ENCODE measurements at regions not wholly inside any gene's neighbourhood (a gene's known extent, or its start where the extent isn't known, plus 50 kb on each side); places are given as distances from the start of the nearest gene placed in this dataset.
"Not testable (repeated sequence)": the region's sequence is repeated elsewhere in the genome, so short reads cannot be mapped to it uniquely, and the experiment has no call there.

GRCh38 chr4:95898226-95898625 is 58.3 kb downstream of the PDHA2 start:
- no peak for DNase-seq

DNA sequence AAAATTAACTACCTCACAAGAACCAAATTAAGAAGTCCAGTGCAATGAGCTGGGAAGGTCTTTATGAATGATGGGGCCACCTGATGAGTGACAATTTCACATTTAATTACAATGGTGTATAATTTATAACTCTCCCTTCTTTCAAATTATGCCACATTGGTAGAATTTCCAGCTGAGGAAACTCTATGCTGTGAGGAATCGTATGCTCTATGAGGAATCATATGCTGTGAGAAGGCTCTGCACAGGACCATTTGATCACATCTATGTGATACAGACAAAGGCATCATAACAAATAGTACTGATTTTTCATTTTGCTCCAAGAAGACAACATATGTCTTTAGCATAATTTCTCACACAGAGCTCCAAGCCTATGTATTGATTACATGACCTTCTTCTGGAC is 69.3 kb downstream of the PDHA2 start:
- no peak for DNase-seq

GRCh38 chr4:95910749-95911148 is 70.9 kb downstream of the PDHA2 start:
- no peak for DNase-seq

- DNase-seq, result no peak
Measured at GRCh38 chr4:95921470-95921869, 81.6 kb downstream of the PDHA2 start.

- DNase-seq, result no peak
Measured at GRCh38 chr4:95929448-95930064, 89.7 kb downstream of the PDHA2 start.

- DNase-seq, result no peak
Measured at GRCh38 chr4:95939141-95939540, 99.2 kb downstream of the PDHA2 start.

- no peak for DNase-seq
Measured at GRCh38 chr4:95949136-95949765, 109.4 kb downstream of the PDHA2 start.

- no peak for DNase-seq
Measured at GRCh38 chr4:95949808-95950207, 109.9 kb downstream of the PDHA2 start.

DNA sequence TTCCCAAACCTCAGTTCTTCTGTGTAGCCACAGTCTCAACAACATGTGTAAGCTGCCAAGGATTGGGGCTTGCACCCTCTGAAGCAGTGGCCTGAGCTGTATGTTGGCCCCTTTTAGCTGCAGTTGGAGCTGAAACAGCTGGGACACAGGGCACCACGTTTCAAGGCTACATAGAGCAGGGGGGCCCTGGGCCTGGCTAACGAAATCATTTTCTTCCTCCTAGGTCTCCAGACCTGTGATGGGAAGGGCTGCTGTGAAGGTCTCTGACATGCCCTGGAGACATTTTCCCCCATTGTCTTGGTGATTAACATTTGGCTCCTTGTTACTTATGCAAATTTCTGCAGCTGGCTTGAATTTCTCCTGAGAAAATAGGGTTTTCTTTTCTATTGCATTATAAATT is 112.6 kb downstream of the PDHA2 start:
- DNase-seq, result not testable (repeated sequence)

- no peak for DNase-seq
Measured at GRCh38 chr4:95956094-95956493, 116.2 kb downstream of the PDHA2 start.

DNA sequence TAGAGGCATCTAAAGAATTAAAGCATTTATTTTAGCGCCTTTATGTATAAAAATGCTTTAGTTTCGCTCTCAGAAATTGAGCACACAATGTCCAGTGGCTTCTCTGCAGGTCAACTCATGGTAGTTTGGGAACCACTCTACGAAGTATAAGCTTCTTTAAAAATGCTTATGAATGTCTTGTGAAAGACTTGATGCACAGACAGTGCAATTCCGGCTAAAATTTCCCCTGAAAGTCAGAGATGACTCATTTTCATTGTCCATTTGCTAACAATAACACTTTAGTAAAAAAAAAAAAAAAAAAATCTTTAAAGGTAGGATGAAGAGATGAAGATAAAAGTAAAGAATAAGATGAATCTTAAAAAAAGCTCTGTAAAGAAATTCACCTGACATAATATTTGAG is 117.2 kb downstream of the PDHA2 start:
- DNase-seq, result no peak

DNA sequence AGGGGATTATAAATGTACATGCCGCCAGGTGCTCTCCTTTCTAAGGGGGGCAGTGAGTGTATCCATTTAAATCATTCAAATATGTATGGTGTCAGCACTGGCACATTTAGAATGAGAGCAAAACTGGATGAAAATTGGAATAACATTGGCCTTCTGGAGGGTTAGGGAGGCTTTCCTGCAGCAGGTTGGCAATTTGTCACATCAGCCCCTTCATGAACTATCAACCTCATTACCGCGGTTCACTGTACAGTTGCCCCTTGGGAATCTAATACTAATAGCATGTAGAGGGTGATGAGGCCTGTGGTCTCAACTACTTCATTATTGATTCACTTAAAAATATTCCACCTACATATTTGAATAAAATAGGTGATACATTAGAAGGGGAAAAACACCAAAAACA is 117.9 kb downstream of the PDHA2 start:
- no peak for DNase-seq

- DNase-seq, result no peak
Measured at GRCh38 chr4:95959182-95959581, 119.3 kb downstream of the PDHA2 start.

GRCh38 chr4:95959633-95960032 is 119.7 kb downstream of the PDHA2 start:
- DNase-seq, result no peak

DNA sequence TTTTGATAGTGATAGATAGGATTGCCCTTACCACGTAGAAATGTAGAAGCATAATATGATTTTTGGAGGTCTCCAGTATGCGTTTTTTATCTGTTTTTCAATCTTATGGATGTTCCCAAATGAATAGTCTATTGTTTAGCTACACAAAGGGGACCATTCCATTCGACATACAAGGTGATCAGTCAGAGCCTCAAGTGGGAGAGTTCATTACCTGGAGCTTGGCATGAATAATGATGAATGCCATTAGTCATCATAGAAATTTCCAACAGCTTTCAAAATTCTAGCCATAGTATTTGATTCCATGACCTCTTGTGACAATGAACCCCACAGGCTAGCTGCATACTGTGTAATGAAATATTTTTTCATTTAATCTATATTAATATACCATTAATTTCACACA is 123.6 kb downstream of the PDHA2 start:
- DNase-seq, result no peak

- no peak for DNase-seq
Measured at GRCh38 chr4:95979961-95980876, 140.3 kb downstream of the PDHA2 start.

GRCh38 chr4:95980877-95981360 is 141.0 kb downstream of the PDHA2 start:
- no peak for DNase-seq

DNA sequence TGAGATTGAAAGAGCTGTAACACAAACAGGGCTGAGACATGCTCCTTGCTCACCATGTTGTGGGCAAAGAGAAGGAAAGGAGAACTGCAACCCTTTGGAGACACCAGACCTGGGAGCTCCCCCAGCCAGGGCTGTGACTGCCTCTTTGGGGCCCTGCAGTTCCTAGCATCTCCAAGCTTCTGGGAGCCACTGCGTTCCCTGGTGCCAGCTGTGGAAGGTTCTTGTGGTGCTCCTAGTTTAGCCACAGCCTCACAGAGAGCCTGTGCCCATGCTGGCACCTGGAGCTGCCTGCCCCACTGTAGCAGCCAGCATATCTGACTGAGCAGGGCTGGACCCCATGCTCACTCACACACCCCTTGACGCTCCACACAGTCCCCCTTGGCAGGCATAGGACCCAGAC is 141.7 kb downstream of the PDHA2 start:
- no peak for DNase-seq

DNA sequence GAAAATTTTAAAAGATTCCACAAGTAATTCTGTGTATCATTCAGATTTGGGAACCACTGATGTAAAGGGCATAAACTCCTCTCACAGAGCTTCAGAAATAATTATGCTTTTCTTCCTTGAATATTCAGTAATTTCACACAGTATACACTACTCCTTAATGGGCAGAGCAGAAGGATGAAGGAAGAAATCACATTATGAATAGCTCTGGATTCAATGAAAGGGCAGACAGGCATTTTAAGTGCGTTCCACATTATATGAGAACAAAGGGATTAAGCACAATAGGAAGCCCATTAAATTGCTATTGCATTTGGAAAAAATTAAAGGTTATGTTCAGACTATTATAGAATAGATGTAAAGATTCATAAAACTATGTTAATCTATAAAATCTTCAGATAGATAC is 142.6 kb downstream of the PDHA2 start:
- no peak for DNase-seq

GRCh38 chr4:95984081-95984480 is 144.2 kb downstream of the PDHA2 start:
- DNase-seq, result no peak

DNA sequence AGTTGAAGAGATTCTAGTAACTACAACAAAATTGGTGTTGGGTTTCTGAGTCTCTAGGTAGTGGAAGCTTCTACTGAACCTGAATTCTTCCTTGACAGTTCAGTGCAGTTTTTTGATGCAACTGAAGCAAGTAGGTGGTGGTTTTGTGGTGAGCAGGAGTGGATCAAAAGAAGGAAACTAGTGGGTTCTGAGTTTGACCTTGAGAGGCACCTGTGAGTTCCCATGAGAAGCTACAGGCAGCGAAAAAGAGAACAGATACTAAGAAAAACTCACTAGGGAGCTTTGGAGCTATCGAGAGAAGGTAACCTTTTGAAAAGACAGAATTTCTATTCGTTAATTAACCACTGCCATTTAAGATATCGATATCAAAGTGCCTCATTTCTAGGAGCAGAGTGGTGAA is 145.2 kb downstream of the PDHA2 start:
- DNase-seq, result no peak

- DNase-seq, result no peak
Measured at GRCh38 chr4:95985791-95986550, 146.1 kb downstream of the PDHA2 start.

GRCh38 chr4:95987851-95988250 is 148.0 kb downstream of the PDHA2 start:
- DNase-seq, result no peak
